Ishikawa (cell line): ENCODE measurements at regions not wholly inside any gene's neighbourhood (a gene's known extent, or its start where the extent isn't known, plus 50 kb on each side); places are given as distances from the start of the nearest gene placed in this dataset.

Source experiments
- CEBPB ChIP-seq: IDR thresholded peaks from 2 replicates; pipeline ENCODE4 v1.6.1; 2012
- CREB1 ChIP-seq: IDR thresholded peaks from 2 replicates; pipeline ENCODE4 v1.6.1; 2012; ENCODE audit warnings: low read depth
- EGR1 ChIP-seq: IDR thresholded peaks from 2 replicates; pipeline ENCODE4 v1.6.1; 2012
- EP300 ChIP-seq: IDR thresholded peaks from 2 replicates; pipeline ENCODE4 v1.6.1; 2012; ENCODE audit warnings: borderline replicate concordance
- FOXM1 ChIP-seq: IDR thresholded peaks from 2 replicates; pipeline ENCODE4 v1.6.1; 2012; ENCODE audit warnings: low read depth, borderline replicate concordance
- NFIC ChIP-seq: IDR thresholded peaks from 2 replicates; pipeline ENCODE4 v1.6.1; 2012
- RAD21 ChIP-seq: IDR thresholded peaks from 2 replicates; pipeline ENCODE4 v1.6.1; 2012; ENCODE audit warnings: low read depth
- TAF1 ChIP-seq: IDR thresholded peaks from 2 replicates; pipeline ENCODE4 v1.6.1; 2012; ENCODE audit warnings: low read depth, mild to moderate bottlenecking
- TCF12 ChIP-seq: IDR thresholded peaks from 2 replicates; pipeline ENCODE4 v1.6.1; 2012; ENCODE audit warnings: low read depth
- TEAD4 ChIP-seq: IDR thresholded peaks from 2 replicates; pipeline ENCODE4 v1.6.1; 2012
- YY1 ChIP-seq: IDR thresholded peaks from 2 replicates; pipeline ENCODE4 v1.6.1; 2012; ENCODE audit warnings: low read depth
- ZBTB7A ChIP-seq: IDR thresholded peaks from 2 replicates; pipeline ENCODE4 v1.6.1; 2012; ENCODE audit warnings: low read depth
- TF ChIP-seq, protein P1 (sequence below): IDR thresholded peaks from 2 replicates; pipeline ENCODE4 v1.6.1; 2012; ENCODE audit warnings: low read depth, mild to moderate bottlenecking
- TF ChIP-seq, protein P2 (sequence below): IDR thresholded peaks from 2 replicates; pipeline ENCODE4 v1.6.1; 2012
- TF ChIP-seq, protein P3 (sequence below): IDR thresholded peaks from 2 replicates; pipeline ENCODE4 v1.6.1; 2012

DNA sequence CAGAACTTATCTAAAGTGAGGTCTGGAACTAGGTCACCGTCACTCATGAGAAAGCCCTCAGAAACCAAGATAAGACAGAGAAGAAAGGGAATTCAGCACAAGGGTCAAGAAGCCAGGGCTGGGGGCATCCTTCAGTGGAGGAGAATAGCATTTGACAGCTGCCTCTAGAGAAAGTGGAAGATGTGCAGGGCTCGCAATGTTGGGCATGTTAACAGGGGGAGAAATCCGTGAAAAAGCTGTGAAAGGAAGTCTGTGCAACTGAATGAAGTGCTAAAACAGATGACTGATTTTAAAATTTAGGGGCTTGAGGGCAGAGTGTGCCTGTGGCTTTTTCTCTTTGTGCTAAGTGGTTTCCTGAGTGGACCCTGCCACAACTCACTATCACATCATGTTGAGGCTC is 97.7 kb upstream of the IFNG-AS1 start:
- no peak for TF ChIP-seq FOXM1
- TF ChIP-seq TAF1 = no peak
- TF ChIP-seq EP300 = no peak
- no peak for TF ChIP-seq TCF12
- no peak for TF ChIP-seq TEAD4
- TF ChIP-seq RAD21 = no peak
- TF ChIP-seq, protein P1, sequence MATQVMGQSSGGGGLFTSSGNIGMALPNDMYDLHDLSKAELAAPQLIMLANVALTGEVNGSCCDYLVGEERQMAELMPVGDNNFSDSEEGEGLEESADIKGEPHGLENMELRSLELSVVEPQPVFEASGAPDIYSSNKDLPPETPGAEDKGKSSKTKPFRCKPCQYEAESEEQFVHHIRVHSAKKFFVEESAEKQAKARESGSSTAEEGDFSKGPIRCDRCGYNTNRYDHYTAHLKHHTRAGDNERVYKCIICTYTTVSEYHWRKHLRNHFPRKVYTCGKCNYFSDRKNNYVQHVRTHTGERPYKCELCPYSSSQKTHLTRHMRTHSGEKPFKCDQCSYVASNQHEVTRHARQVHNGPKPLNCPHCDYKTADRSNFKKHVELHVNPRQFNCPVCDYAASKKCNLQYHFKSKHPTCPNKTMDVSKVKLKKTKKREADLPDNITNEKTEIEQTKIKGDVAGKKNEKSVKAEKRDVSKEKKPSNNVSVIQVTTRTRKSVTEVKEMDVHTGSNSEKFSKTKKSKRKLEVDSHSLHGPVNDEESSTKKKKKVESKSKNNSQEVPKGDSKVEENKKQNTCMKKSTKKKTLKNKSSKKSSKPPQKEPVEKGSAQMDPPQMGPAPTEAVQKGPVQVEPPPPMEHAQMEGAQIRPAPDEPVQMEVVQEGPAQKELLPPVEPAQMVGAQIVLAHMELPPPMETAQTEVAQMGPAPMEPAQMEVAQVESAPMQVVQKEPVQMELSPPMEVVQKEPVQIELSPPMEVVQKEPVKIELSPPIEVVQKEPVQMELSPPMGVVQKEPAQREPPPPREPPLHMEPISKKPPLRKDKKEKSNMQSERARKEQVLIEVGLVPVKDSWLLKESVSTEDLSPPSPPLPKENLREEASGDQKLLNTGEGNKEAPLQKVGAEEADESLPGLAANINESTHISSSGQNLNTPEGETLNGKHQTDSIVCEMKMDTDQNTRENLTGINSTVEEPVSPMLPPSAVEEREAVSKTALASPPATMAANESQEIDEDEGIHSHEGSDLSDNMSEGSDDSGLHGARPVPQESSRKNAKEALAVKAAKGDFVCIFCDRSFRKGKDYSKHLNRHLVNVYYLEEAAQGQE = no peak
- TF ChIP-seq, protein P2, sequence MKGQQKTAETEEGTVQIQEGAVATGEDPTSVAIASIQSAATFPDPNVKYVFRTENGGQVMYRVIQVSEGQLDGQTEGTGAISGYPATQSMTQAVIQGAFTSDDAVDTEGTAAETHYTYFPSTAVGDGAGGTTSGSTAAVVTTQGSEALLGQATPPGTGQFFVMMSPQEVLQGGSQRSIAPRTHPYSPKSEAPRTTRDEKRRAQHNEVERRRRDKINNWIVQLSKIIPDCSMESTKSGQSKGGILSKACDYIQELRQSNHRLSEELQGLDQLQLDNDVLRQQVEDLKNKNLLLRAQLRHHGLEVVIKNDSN = no peak
- TF ChIP-seq EGR1 = no peak
- TF ChIP-seq ZBTB7A = no peak
- TF ChIP-seq, protein P3, sequence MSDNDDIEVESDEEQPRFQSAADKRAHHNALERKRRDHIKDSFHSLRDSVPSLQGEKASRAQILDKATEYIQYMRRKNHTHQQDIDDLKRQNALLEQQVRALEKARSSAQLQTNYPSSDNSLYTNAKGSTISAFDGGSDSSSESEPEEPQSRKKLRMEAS = no peak
- TF ChIP-seq CREB1 = no peak
- TF ChIP-seq CEBPB = no peak
- no peak for TF ChIP-seq NFIC
- no peak for TF ChIP-seq YY1

DNA sequence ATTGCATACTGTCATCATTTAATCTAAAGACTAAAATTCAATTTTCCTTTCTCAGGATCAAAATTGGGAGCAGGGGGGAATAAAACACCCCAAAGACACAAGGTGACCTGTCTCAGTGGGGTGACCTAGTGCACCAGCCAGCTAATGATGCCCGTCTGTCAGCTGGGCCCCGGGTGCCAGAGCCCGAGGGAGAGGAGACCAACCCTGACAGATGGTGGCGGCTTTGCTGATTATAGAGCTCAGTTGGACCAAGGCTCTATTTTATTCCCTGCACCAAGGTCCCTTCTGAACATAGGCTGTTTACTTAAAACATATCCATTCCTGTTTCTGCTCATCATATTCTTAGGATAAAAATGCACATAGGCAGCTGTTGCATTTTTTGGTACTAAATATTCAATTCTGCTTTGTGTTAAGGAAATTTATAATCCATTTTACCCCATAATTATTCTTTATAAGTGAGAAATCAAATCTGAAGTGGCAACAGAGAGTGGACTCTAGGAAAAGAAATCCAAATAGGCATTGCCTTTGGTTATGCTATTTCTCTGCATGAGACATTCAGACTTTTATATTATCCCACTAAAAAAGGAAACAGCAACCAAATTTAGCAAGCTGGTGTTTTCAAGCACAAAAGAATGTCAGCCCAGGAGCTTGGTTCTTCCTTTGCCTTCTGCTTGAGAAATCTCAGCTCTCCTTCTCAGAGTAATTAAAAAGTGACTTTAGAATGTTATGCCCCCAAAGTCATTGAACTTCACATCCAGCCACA is 96.8 kb upstream of the IFNG-AS1 start:
- no peak for TF ChIP-seq EGR1
- TF ChIP-seq NFIC = no peak
- no peak for TF ChIP-seq FOXM1
- no peak for TF ChIP-seq TEAD4
- TF ChIP-seq ZBTB7A = no peak
- TF ChIP-seq, protein P1 = no peak
- no peak for TF ChIP-seq TAF1
- no peak for TF ChIP-seq YY1
- TF ChIP-seq, protein P3 = no peak
- no peak for TF ChIP-seq RAD21
- TF ChIP-seq EP300 = no peak
- no peak for TF ChIP-seq CEBPB
- TF ChIP-seq, protein P2 = no peak
- no peak for TF ChIP-seq CREB1
- no peak for TF ChIP-seq TCF12

DNA sequence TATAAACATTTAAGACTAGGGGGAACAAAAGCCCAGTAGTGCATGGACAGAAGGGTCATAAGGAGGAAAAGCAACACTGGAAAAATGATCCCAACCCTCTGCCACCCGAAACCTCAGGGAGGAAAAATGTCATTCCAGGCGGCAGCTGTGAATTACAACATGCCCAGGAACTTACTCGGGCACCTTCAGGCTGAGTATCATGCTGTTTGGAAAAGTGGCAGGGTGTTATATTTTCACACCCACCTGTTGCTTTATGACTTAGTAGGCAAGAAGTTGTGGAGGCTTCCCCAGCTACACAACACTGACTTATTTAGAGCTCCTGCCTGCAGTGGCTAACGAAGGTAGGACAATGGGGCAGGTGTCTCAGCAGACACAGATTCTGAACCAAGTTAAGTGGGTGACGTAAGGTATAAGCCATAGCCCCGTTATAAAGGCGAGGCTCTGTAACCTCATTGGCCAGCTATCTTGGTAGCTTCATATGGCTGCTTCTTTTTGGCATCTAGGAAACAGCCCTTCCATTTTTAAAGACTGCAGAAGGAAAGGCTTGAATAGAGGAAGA is 96.1 kb upstream of the IFNG-AS1 start:
- TF ChIP-seq EP300 (0 out of 2 replicates have a peak, but pooled peaks have one; percentile 26), CEBPB (peak; percentile 23; the same call in 1 of the 2 replicates), EGR1 (no peak), RAD21 (no peak), CREB1 (no peak), NFIC (no peak), ZBTB7A (no peak)
- TF ChIP-seq, protein P3 = 0 out of 2 replicates have a peak, but pooled peaks have one; percentile 11

DNA sequence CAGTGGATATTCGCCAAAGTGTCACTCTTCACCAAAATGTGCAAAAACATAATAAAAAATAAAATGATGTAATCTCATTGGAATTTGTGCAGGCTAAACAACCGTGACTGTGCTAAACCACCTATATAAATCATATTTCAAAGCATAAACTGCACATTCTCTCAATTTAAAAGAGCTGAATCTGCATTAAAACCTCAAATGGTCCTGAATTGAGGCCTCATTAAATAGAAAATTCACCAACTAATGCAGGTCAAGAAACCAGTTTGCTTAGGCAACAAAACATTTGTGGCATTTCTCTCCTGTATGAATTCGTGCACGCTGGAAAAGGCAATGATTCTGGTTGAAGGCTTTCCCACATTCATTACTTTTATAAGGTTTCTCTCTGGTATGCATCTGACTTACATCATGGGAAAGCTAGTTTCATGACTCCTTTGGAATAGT is 80.1 kb upstream of the IFNG-AS1 start:
- TF ChIP-seq FOXM1 = peak; percentile 72
- TF ChIP-seq CEBPB = peak; percentile 32; the same call in 1 of the 2 replicates
- no peak for TF ChIP-seq ZBTB7A
- TF ChIP-seq RAD21 = no peak
- TF ChIP-seq, protein P1 = no peak
- TF ChIP-seq, protein P3 = no peak
- TF ChIP-seq TAF1 = no peak
- peak; percentile 86 for TF ChIP-seq EP300
- TF ChIP-seq TCF12 = peak; percentile 80
- TF ChIP-seq CREB1 = no peak
- TF ChIP-seq TEAD4 = peak; percentile 64
- TF ChIP-seq EGR1 = no peak
- peak; percentile 49; the same call in 1 of the 2 replicates for TF ChIP-seq NFIC
- TF ChIP-seq, protein P2 = no peak
- TF ChIP-seq YY1 = 0 out of 2 replicates have a peak, but pooled peaks have one; percentile 15
